Muscle of leg (tissue), 3 donors: ENCODE measurements at regions not wholly inside any gene's neighbourhood (a gene's known extent, or its start where the extent isn't known, plus 50 kb on each side); places are given as distances from the start of the nearest gene placed in this dataset.

Experiments
- DNase-seq: peaks from one replicate; pipeline ENCODE4 v3.0.0; 2013
- H3K27ac ChIP-seq: one replicate; pipeline ENCODE4 v1.5.1; 2013; ENCODE audit warnings: mild to moderate bottlenecking, low read length, control low read depth
- H3K27me3 ChIP-seq: one replicate; pipeline ENCODE4 v1.6.1; 2013; ENCODE audit warnings: low read length; ENCODE audit not compliant: control insufficient read depth, insufficient read depth
- H3K36me3 ChIP-seq: one replicate; pipeline ENCODE4 v1.6.1; 2013; ENCODE audit warnings: low read length; ENCODE audit not compliant: control insufficient read depth, insufficient read depth
- H3K4me1 ChIP-seq: one replicate; pipeline ENCODE4 v1.6.1; 2013; ENCODE audit warnings: low read length; ENCODE audit not compliant: control insufficient read depth, insufficient read depth
- H3K4me3 ChIP-seq: one replicate; pipeline ENCODE4 v1.5.1; 2013; ENCODE audit warnings: low read length, control low read depth
- H3K9me3 ChIP-seq: replicated peaks from 2 replicates; pipeline ENCODE4 v1.6.1; 2013; ENCODE audit warnings: low read depth, low read length; ENCODE audit not compliant: control insufficient read depth
- WGBS: methylation state at CpG from one replicate; pipeline ENCODE4 v1.1.5; 2013; ENCODE audit warnings: missing lambda C conversion rate; ENCODE audit not compliant: insufficient coverage; 5-methylcytosine and 5-hydroxymethylcytosine counted together

DNA sequence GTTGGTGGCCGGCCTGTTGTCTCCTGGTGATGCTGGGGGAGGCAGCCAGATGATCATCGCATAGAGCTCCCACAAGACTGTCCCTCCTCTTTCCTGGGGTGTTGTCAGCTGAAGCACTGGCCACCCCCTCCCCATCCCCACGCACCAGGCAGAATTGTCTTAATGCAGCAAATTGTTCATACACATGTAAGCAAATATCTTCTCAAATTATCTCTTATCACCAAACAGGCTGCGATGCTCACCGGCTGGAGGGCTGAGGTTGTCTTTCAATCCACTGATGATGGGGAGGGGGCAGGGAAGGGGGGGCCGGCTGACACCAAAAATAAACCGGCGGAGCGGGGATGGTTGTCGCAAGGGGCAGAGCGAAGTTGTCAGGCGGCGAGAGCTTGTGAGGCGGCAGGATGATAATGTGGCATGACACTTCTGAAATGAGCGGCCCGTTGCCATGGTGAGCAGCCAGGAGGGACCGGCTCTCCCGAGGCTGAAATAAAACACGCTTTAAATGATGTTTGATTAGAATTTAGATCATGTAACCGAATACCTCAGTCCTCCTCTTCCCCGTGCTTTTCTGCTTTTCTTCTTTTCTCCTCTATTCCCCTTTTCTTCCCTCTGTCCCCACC is 59.8 kb downstream of the MRM1 start:
- Histone ChIP-seq H3K4me3 (no peak overlapping the region), H3K4me1 (peaks cover 5% of the 10 kb centered on the region), H3K36me3 (no peaks in the 10 kb centered on the region), H3K9me3 (no peaks in the 10 kb centered on the region), H3K27ac (no peak overlapping the region), H3K27me3 (peaks cover 64% of the 10 kb centered on the region)
- DNase-seq, result no peak
- 33% methylated on average over 11 of the region's 21 CpGs for WGBS

- WGBS, result 91% methylated on average over 9 of the region's 9 CpGs
- H3K27me3 ChIP-seq, result peaks cover 59% of the 10 kb centered on the region
Measured at GRCh38 chr17:36661688-36662087, 60.3 kb downstream of the MRM1 start.

GRCh38 chr17:36665417-36665816 is 64.0 kb downstream of the MRM1 start:
- Histone ChIP-seq H3K9me3 (no peaks in the 10 kb centered on the region), H3K27ac (no peak overlapping the region), H3K36me3 (no peaks in the 10 kb centered on the region), H3K27me3 (peaks cover 30% of the 10 kb centered on the region), H3K4me3 (no peak overlapping the region), H3K4me1 (no peaks in the 10 kb centered on the region)
- no peak for DNase-seq
- 67% methylated on average over 5 of the region's 11 CpGs for WGBS

More at GRCh38 chr17:36661688-36662087, 60.3 kb downstream of the MRM1 start:
- Histone ChIP-seq H3K9me3 (no peaks in the 10 kb centered on the region), H3K4me1 (peaks cover 5% of the 10 kb centered on the region), H3K27ac (no peak overlapping the region), H3K4me3 (no peak overlapping the region), H3K36me3 (no peaks in the 10 kb centered on the region)
- no peak for DNase-seq

- WGBS, result no CpG with 5 or more reads among the region's 2 CpGs
- Histone ChIP-seq H3K36me3 (no peaks in the 10 kb centered on the region), H3K9me3 (no peaks in the 10 kb centered on the region), H3K4me1 (no peaks in the 10 kb centered on the region), H3K27me3 (peaks cover 12% of the 10 kb centered on the region), H3K27ac (no peak overlapping the region), H3K4me3 (no peak overlapping the region)
- no peak for DNase-seq
Measured at GRCh38 chr17:36667922-36668321, 66.5 kb downstream of the MRM1 start.

DNA sequence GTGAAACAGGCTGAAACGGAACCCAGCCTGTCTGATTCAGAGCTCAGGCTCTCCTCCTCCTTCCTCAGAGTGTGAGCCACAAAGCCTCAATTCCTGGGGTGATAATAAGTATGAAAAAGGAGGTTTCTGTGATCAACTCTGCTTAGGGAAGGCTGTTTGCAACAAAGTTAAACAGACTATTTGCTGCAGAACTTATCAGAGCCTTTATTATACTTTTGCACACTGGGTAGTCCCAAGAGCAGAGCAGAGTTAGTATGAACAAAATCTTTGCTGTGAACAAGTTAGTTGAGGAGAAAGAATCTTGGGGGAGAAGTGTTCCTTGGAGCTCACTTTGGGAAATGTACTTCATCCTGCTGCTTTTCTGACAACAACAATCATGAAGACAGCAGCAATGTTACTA is 67.4 kb downstream of the MRM1 start:
- peaks cover 11% of the 10 kb centered on the region for H3K27me3 ChIP-seq
- no peak for DNase-seq
- no CpG with 5 or more reads among the region's 1 CpG for WGBS
- no peak overlapping the region for H3K27ac ChIP-seq
- H3K4me3 ChIP-seq, result no peak overlapping the region
- H3K9me3 ChIP-seq, result no peaks in the 10 kb centered on the region
- no peaks in the 10 kb centered on the region for H3K4me1 ChIP-seq
- no peaks in the 10 kb centered on the region for H3K36me3 ChIP-seq

GRCh38 chr17:36671144-36671543 is 69.8 kb downstream of the MRM1 start:
- H3K27me3 ChIP-seq, result peaks cover 13% of the 10 kb centered on the region
- no peak overlapping the region for H3K4me3 ChIP-seq
- no peak overlapping the region for H3K27ac ChIP-seq
- no peak for DNase-seq
- H3K9me3 ChIP-seq, result no peaks in the 10 kb centered on the region
- 20% methylated on average over 1 of the region's 3 CpGs for WGBS
- no peaks in the 10 kb centered on the region for H3K4me1 ChIP-seq
- H3K36me3 ChIP-seq, result no peaks in the 10 kb centered on the region

GRCh38 chr17:36672403-36672918 is 71.1 kb downstream of the MRM1 start:
- WGBS, result no CpG with 5 or more reads among the region's 7 CpGs
- no peaks in the 10 kb centered on the region for H3K9me3 ChIP-seq

DNA sequence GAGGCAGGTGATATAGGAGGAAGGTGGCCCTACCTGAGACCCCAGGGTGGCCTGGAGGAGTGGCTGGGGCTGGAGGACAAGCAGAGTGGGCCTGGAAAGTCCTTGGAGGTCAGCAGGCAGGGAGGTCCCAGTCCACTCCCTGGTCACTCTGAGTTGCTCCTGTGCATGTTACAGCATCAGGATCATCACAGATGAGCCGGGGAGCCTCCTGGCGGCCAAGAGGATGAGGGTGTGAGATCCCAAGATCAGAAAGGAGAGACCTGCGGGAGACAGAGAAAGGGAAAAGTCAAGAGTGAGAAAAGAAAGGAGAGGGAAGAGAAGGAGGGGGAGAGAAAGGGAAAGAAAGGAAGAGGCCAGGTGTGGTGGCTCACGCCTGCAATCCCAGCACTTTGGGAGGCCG is 71.7 kb downstream of the MRM1 start:
- no peak for DNase-seq
- Histone ChIP-seq H3K27ac (no peak overlapping the region), H3K9me3 (no peaks in the 10 kb centered on the region), H3K36me3 (no peaks in the 10 kb centered on the region), H3K4me3 (no peak overlapping the region), H3K27me3 (peaks cover 7% of the 10 kb centered on the region), H3K4me1 (no peaks in the 10 kb centered on the region)
- WGBS, result 88% methylated on average over 5 of the region's 5 CpGs

More at GRCh38 chr17:36672403-36672918, 71.1 kb downstream of the MRM1 start:
- no peak for DNase-seq
- no peak overlapping the region for H3K27ac ChIP-seq
- H3K4me1 ChIP-seq, result no peaks in the 10 kb centered on the region
- peaks cover 9% of the 10 kb centered on the region for H3K27me3 ChIP-seq
- no peaks in the 10 kb centered on the region for H3K36me3 ChIP-seq
- no peak overlapping the region for H3K4me3 ChIP-seq

GRCh38 chr17:36673637-36674277 is 72.4 kb downstream of the MRM1 start:
- Histone ChIP-seq H3K9me3 (no peaks in the 10 kb centered on the region), H3K27ac (no peak overlapping the region), H3K4me3 (no peak overlapping the region), H3K36me3 (no peaks in the 10 kb centered on the region), H3K27me3 (peaks cover 7% of the 10 kb centered on the region), H3K4me1 (no peaks in the 10 kb centered on the region)
- DNase-seq, result no peak
- 68% methylated on average over 3 of the region's 7 CpGs for WGBS

DNA sequence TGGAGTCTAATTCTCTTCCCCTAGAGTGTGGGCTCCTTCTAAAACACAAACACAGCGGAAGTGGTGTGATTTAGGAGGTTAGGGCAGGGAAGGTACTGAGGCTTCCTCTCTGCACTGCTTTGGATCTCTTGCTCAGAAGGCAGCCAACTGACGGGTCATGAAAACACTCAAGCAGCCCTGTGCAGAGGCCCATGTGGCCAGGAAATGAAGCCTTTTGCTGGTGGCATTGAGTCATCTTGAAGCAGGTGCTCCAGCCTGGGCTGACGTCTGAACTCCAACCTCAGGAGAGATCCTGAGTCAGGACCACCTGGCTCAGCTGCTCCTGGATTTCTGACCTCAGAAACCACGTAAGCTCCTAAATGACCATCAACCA is 72.9 kb downstream of the MRM1 start:
- 43% methylated on average over 1 of the region's 4 CpGs for WGBS
- Histone ChIP-seq H3K9me3 (no peaks in the 10 kb centered on the region), H3K4me3 (no peak overlapping the region), H3K4me1 (no peaks in the 10 kb centered on the region), H3K36me3 (no peaks in the 10 kb centered on the region), H3K27ac (no peak overlapping the region), H3K27me3 (peaks cover 9% of the 10 kb centered on the region)
- DNase-seq, result no peak
